ENCODE measurements at regions not wholly inside any gene's neighbourhood (a gene's known extent, or its start where the extent isn't known, plus 50 kb on each side); places are given as distances from the start of the nearest gene placed in this dataset.

DNA sequence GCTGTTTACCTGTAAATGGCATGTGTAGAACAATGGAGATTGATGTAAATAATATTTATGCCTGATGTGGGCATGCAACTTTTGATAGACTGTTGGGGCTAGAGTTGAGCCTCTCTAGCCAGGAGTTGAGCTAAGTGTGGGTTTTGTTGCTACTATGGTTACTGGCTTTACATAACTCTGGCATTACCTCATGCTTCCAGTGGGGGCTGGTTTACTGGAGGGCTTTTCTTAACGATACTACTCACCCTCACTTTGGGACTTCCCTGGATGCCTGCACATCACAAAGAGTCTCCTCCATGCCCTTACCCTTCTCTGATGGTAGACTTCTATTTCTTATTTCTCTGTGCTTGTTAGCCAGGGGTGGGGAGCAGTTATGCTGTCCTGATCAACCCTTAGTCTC is 524.6 kb upstream of the CDH4 start:
- no peaks in the 10 kb centered on the region for H3K36me3 Mint-ChIP-seq
- no peaks in the 10 kb centered on the region for H3K4me1 Mint-ChIP-seq
- H3K27ac Mint-ChIP-seq: no peak overlapping the region
- no peaks in the 10 kb centered on the region for H3K9me3 Mint-ChIP-seq
- no peak overlapping the region for H3K4me3 Mint-ChIP-seq
- H3K27me3 Mint-ChIP-seq: no peaks in the 10 kb centered on the region

- H3K27me3 Mint-ChIP-seq: no peaks in the 10 kb centered on the region
- no peaks in the 10 kb centered on the region for H3K4me1 Mint-ChIP-seq
- H3K9me3 Mint-ChIP-seq: no peaks in the 10 kb centered on the region
- H3K36me3 Mint-ChIP-seq: no peaks in the 10 kb centered on the region
- H3K4me3 Mint-ChIP-seq: no peak overlapping the region
- no peak overlapping the region for H3K27ac Mint-ChIP-seq
Observed at GRCh38 chr20:60728705-60729104, 523.4 kb upstream of the CDH4 start.

DNA sequence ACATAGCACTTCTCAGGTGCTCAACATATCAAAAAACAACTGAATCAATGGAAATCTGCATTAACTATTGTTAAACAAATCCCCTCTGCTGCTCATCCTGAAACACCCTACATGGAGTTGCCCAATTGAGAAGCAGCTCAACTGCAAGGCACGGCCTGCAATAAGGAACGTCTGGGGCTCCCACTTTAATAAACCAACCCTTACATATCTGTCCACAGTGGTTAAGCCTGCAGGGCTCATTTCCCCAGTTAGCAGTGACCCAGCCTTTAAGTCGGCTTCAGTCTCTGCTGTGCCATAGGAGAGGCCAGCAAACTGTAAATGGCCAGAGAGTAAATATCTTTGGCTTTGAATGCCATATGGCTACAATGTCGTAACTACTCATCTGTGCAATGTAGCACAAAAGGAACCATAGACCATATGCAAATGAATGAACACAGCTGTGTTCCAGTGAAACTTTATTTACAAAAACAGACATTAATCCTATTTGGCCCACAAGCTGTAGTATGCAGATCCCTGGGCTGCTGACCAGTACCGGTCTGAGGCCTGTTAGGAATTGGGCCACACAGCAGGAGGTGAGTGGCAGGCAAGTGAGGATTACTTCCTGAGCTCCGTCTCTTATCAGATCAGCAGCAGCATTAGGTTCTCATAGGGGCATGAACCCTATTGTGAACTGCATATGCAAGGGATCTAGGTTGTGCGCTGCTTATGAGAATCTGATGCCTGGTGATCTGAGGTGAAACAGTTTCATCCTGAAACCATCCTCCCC is 522.7 kb upstream of the CDH4 start:
- Mint-ChIP-seq H3K4me1 (no peaks in the 10 kb centered on the region), H3K27me3 (no peaks in the 10 kb centered on the region), H3K4me3 (no peak overlapping the region), H3K9me3 (no peaks in the 10 kb centered on the region), H3K27ac (no peak overlapping the region), H3K36me3 (no peaks in the 10 kb centered on the region)

GRCh38 chr20:60732322-60732721 is 519.7 kb upstream of the CDH4 start:
- no peaks in the 10 kb centered on the region for H3K4me1 Mint-ChIP-seq
- H3K9me3 Mint-ChIP-seq: no peaks in the 10 kb centered on the region
- no peaks in the 10 kb centered on the region for H3K36me3 Mint-ChIP-seq
- H3K27me3 Mint-ChIP-seq: no peaks in the 10 kb centered on the region
- no peak overlapping the region for H3K27ac Mint-ChIP-seq
- H3K4me3 Mint-ChIP-seq: no peak overlapping the region

- Mint-ChIP-seq H3K4me3 (no peak overlapping the region), H3K9me3 (no peaks in the 10 kb centered on the region), H3K4me1 (no peaks in the 10 kb centered on the region), H3K27ac (no peak overlapping the region), H3K36me3 (no peaks in the 10 kb centered on the region), H3K27me3 (peaks cover 1% of the 10 kb centered on the region)
Observed at GRCh38 chr20:60748086-60748485, 504.0 kb upstream of the CDH4 start.

GRCh38 chr20:60749804-60750602 is 502.1 kb upstream of the CDH4 start:
- no peak overlapping the region for H3K4me3 Mint-ChIP-seq
- no peaks in the 10 kb centered on the region for H3K9me3 Mint-ChIP-seq
- no peak overlapping the region for H3K27ac Mint-ChIP-seq
- H3K27me3 Mint-ChIP-seq: peaks cover 1% of the 10 kb centered on the region
- H3K4me1 Mint-ChIP-seq: no peaks in the 10 kb centered on the region
- H3K36me3 Mint-ChIP-seq: no peaks in the 10 kb centered on the region

- H3K9me3 Mint-ChIP-seq: no peaks in the 10 kb centered on the region
- H3K4me3 Mint-ChIP-seq: no peak overlapping the region
- no peaks in the 10 kb centered on the region for H3K27me3 Mint-ChIP-seq
- H3K4me1 Mint-ChIP-seq: no peaks in the 10 kb centered on the region
- no peak overlapping the region for H3K27ac Mint-ChIP-seq
- H3K36me3 Mint-ChIP-seq: no peaks in the 10 kb centered on the region
Observed at GRCh38 chr20:60750909-60751308, 501.2 kb upstream of the CDH4 start.

DNA sequence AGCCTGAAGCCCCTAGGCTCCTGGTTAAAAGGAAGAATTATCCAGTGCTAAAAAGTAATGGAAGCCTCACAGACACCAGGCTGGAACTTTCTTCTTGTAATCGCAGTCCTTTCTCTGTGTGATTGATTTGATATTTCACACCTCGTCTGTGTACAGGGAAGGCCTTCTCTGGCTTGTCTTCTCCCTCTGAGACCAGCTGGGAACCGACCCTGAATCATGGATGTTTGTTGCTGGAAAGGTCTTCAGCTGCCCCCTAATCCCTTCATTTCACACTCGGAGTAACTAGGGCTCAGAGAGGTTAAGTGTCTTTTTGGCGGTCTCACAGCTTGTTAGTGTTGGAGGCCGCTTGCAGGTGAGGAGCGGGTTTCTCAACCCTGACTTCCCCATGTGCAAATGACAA is 500.2 kb upstream of the CDH4 start:
- Mint-ChIP-seq H3K36me3 (no peaks in the 10 kb centered on the region), H3K27ac (no peak overlapping the region), H3K9me3 (no peaks in the 10 kb centered on the region), H3K27me3 (no peaks in the 10 kb centered on the region), H3K4me1 (no peaks in the 10 kb centered on the region), H3K4me3 (no peak overlapping the region)

DNA sequence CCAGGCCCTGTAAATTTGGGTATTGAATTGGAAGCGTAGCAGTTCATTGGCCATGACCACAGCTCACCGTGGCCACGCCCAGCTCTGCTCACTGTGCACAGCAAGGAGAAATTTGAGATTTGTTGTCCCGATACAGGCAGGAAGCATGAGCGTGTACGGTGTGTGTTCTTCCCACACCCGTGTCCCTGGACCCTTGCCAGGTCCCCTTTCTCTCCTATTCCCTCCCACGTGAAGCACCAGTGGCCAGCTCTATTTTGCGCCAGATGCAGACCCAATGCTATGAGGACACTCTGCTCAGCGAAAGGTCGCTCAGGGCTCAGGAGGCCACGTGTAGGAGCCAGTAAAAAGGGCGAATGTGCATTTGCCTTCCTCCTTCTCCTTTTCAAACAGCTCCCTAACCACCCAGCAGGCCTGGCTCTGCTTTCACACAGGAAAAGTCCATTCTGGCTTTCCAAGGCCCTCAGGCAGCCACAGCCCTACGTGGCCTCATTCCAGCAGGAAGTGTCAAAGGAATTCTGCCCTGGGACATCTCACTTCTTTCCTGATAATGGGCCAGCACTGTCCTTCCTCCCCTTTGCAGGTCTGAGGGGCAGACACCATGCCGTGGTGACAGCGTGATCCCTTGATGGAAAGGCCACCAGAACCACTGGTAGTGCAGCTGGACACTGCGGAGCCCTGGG is 499.2 kb upstream of the CDH4 start:
- Mint-ChIP-seq H3K27me3 (no peaks in the 10 kb centered on the region), H3K9me3 (no peaks in the 10 kb centered on the region), H3K36me3 (no peaks in the 10 kb centered on the region), H3K4me1 (no peaks in the 10 kb centered on the region), H3K4me3 (no peak overlapping the region), H3K27ac (no peak overlapping the region)

DNA sequence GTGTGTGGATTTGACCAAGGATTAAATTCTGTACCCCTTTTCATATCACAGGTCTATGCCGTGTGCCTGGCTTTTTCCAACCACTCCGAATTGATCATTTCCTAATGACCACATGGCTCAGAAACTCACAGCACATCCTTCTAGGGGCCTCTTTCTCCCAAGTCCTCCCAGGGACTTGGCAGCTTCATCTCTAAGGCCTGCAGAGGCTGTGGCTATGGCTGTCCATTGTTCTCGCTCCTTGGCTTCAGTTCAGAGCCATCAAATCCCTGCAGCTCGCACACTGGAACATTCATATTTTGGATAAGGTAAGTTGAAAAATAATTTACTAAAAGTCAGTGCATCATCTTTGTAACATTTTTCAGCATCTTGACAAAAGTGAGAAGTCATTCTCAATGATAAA is 497.2 kb upstream of the CDH4 start:
- Mint-ChIP-seq H3K4me1 (no peaks in the 10 kb centered on the region), H3K4me3 (no peak overlapping the region), H3K36me3 (no peaks in the 10 kb centered on the region), H3K27me3 (peaks cover 1% of the 10 kb centered on the region), H3K27ac (no peak overlapping the region), H3K9me3 (no peaks in the 10 kb centered on the region)

- no peak overlapping the region for H3K4me3 Mint-ChIP-seq
Observed at GRCh38 chr20:60759651-60760050, 492.4 kb upstream of the CDH4 start.

DNA sequence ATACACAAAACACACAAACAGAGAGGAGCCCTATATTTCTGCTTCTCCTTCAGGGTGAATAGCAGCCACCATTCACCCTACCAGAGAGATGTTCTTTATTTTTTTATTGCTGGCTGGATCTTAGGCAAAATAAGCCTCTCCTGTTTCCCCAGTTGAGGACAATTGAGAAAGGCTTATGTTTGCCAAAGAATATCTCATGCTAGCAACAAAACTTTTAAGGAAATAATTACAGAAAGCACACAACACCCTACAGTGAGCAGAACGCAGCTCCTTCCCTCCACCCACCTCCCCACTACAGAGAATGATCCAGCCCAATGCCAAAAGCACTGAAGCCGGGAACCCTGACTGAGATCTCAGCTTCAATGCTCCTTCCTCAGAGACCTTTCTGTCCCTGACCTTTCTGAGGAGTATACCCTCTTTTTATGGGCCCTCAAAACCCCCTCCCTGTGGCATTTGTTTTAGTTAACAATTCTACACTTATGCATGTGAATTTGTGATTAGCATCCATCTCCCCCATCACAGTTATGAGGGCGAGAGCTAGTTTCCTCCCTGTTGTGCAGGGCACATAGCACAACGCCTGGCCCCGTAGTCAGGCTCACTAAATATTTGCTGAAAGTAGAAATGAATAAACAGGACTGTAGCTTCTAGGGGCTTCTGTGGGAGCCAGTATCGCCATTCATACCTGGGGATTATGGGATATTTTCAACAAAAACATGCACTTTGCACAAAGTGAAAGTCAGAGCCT is 491.6 kb upstream of the CDH4 start:
- no peaks in the 10 kb centered on the region for H3K4me1 Mint-ChIP-seq
- H3K27ac Mint-ChIP-seq: no peak overlapping the region
- no peaks in the 10 kb centered on the region for H3K9me3 Mint-ChIP-seq
- no peak overlapping the region for H3K4me3 Mint-ChIP-seq
- H3K36me3 Mint-ChIP-seq: no peaks in the 10 kb centered on the region
- peaks cover 2% of the 10 kb centered on the region for H3K27me3 Mint-ChIP-seq

More at GRCh38 chr20:60759651-60760050, 492.4 kb upstream of the CDH4 start:
- Mint-ChIP-seq H3K36me3 (no peaks in the 10 kb centered on the region), H3K4me1 (no peaks in the 10 kb centered on the region), H3K27me3 (peaks cover 2% of the 10 kb centered on the region), H3K9me3 (no peaks in the 10 kb centered on the region), H3K27ac (no peak overlapping the region)

- Mint-ChIP-seq H3K9me3 (no peaks in the 10 kb centered on the region), H3K27ac (no peak overlapping the region), H3K4me3 (no peak overlapping the region), H3K4me1 (no peaks in the 10 kb centered on the region), H3K36me3 (no peaks in the 10 kb centered on the region), H3K27me3 (peaks cover 2% of the 10 kb centered on the region)
Observed at GRCh38 chr20:60761056-60761455, 491.0 kb upstream of the CDH4 start.

- no peaks in the 10 kb centered on the region for H3K9me3 Mint-ChIP-seq
- peaks cover 2% of the 10 kb centered on the region for H3K27me3 Mint-ChIP-seq
- H3K36me3 Mint-ChIP-seq: no peaks in the 10 kb centered on the region
- no peak overlapping the region for H3K27ac Mint-ChIP-seq
- no peaks in the 10 kb centered on the region for H3K4me1 Mint-ChIP-seq
- no peak overlapping the region for H3K4me3 Mint-ChIP-seq
Observed at GRCh38 chr20:60762386-60762785, 489.7 kb upstream of the CDH4 start.

GRCh38 chr20:60764328-60764727 is 487.7 kb upstream of the CDH4 start:
- Mint-ChIP-seq H3K4me1 (no peaks in the 10 kb centered on the region), H3K9me3 (no peaks in the 10 kb centered on the region), H3K27ac (no peak overlapping the region), H3K36me3 (no peaks in the 10 kb centered on the region), H3K27me3 (peaks cover 1% of the 10 kb centered on the region), H3K4me3 (no peak overlapping the region)
